Stimulated activated CD4-positive, alpha-beta T cell treated with anti-CD3 and anti-CD28 coated beads, Interleukin-12 subunit alpha, Interleukin-12 subunit beta, amount 100 ng/mL, for 48 hours (primary cell): ENCODE measurements at regions not wholly inside any gene's neighbourhood (a gene's known extent, or its start where the extent isn't known, plus 50 kb on each side); places are given as distances from the start of the nearest gene placed in this dataset.

Experiments
- DNase-seq, 3 donors: peaks; one replicate each; pipeline ENCODE4 v3.0.0-alpha.2; 2020; ENCODE audit warnings: low read depth in 2 of 3, low spot score in 1 of 3

- DNase-seq = no peak
Observed at GRCh38 chr4:166481055-166481454, 608.0 kb downstream of the TLL1 start.

GRCh38 chr4:166481739-166482138 is 608.7 kb downstream of the TLL1 start:
- DNase-seq = no peak

- no peak for DNase-seq
Observed at GRCh38 chr4:166482758-166483157, 609.7 kb downstream of the TLL1 start.

GRCh38 chr4:166491635-166492034 is 618.6 kb downstream of the TLL1 start:
- no peak for DNase-seq

GRCh38 chr4:166493924-166494345 is 620.9 kb downstream of the TLL1 start:
- DNase-seq = no peak

- DNase-seq = no peak
Observed at GRCh38 chr4:166498546-166498945, 625.5 kb downstream of the TLL1 start.

- DNase-seq = no peak
Observed at GRCh38 chr4:166499820-166500219, 626.8 kb downstream of the TLL1 start.

GRCh38 chr4:166501941-166502382 is 628.9 kb downstream of the TLL1 start:
- no peak for DNase-seq

GRCh38 chr4:166502660-166503059 is 629.6 kb downstream of the TLL1 start:
- no peak for DNase-seq

GRCh38 chr4:166506051-166506450 is 633.0 kb downstream of the TLL1 start:
- DNase-seq = no peak

- no peak for DNase-seq
Observed at GRCh38 chr4:166512267-166512666, 639.2 kb downstream of the TLL1 start.

GRCh38 chr4:166518315-166518714 is 645.3 kb downstream of the TLL1 start:
- DNase-seq = no peak

- no peak for DNase-seq
Observed at GRCh38 chr4:166518776-166519175, 645.7 kb downstream of the TLL1 start.

- no peak for DNase-seq
Observed at GRCh38 chr4:166519774-166520173, 646.7 kb downstream of the TLL1 start.

- DNase-seq = no peak
Observed at GRCh38 chr4:166527500-166527899, 654.5 kb downstream of the TLL1 start.

- DNase-seq = no peak
Observed at GRCh38 chr4:166531703-166532102, 658.7 kb downstream of the TLL1 start.

GRCh38 chr4:166535865-166536264 is 662.8 kb downstream of the TLL1 start:
- no peak for DNase-seq

GRCh38 chr4:166538491-166539005 is 665.5 kb downstream of the TLL1 start:
- no peak for DNase-seq

GRCh38 chr4:166546009-166546408 is 673.0 kb downstream of the TLL1 start:
- no peak for DNase-seq

- DNase-seq = no peak
Observed at GRCh38 chr4:166577639-166578038, 656.7 kb downstream of the SPOCK3 start.

- DNase-seq = no peak
Observed at GRCh38 chr4:166585491-166585890, 648.8 kb downstream of the SPOCK3 start.

- no peak for DNase-seq
Observed at GRCh38 chr4:166594326-166594946, 639.9 kb downstream of the SPOCK3 start.

GRCh38 chr4:166600264-166600663 is 634.0 kb downstream of the SPOCK3 start:
- DNase-seq = no peak
